ENCODE measurements at regions not wholly inside any gene's neighbourhood (a gene's known extent, or its start where the extent isn't known, plus 50 kb on each side); places are given as distances from the start of the nearest gene placed in this dataset.

- TF ChIP-seq POLR2A (IDR thresholded peaks at IDR 0.05; ENCODE audit: low read length) (no peak), GATA1 (IDR thresholded peaks at IDR 0.05; ENCODE audit: low read depth, low read length) (no peak)
Observed at GRCh38 chr21:20642681-20643080, 355.5 kb upstream of the NCAM2 start.
